Prostate gland (tissue), 2 donors: ENCODE measurements at regions not wholly inside any gene's neighbourhood (a gene's known extent, or its start where the extent isn't known, plus 50 kb on each side); places are given as distances from the start of the nearest gene placed in this dataset.
A peak's percentile ranks its signal among the peaks of the same experiment; 100 is the strongest.

Experiments used
- DNase-seq: peaks from one replicate; pipeline ENCODE4 v3.0.0-alpha.2; 2019; ENCODE audit warnings: low spot score
- H3K27ac ChIP-seq, 2 donors: fragments of 200-600 bp; sonication (generic); 2 replicates each; pipeline ENCODE4 v1.5.1; 2017 to 2019
- H3K27me3 ChIP-seq: fragments of 200-600 bp; sonication (generic); replicated peaks from 2 replicates; pipeline ENCODE4 v1.5.1; 2019; ENCODE audit not compliant: insufficient read depth
- H3K36me3 ChIP-seq, 2 donors: fragments of 200-600 bp; sonication (generic); 1 replicate in 1 of 2; 2 replicates in 1 of 2; pipeline versions ENCODE4 v1.5.1 to v1.8.1; 2017 to 2019
- H3K4me1 ChIP-seq: fragments of 200-600 bp; sonication (generic); replicated peaks from 2 replicates; pipeline ENCODE4 v1.5.1; 2019
- H3K4me3 ChIP-seq, 2 donors: fragments of 200-600 bp; sonication (generic); 2 replicates each; pipeline ENCODE4 v1.5.1; 2017 to 2019
- H3K9me3 ChIP-seq: fragments of 200-600 bp; sonication (generic); 2 replicates; pipeline ENCODE4 v1.5.1; 2017
- CTCF ChIP-seq, 4 experiments: fragments of 200-600 bp in 2 of 4; fragments of 450-650 bp in 2 of 4; sonication (generic) in 2 of 4; IDR thresholded peaks; 1 replicate in 3 of 4; 2 replicates in 1 of 4; pipeline ENCODE4 v1.5.1; 2016 to 2019; ENCODE audit warnings: antibody characterized with exemption in 4 of 4, mild to moderate bottlenecking in 2 of 4, moderate library complexity in 2 of 4
- POLR2A ChIP-seq: fragments of 450-650 bp; IDR thresholded peaks from one replicate; pipeline ENCODE4 v1.6.1; 2016; ENCODE audit warnings: antibody characterized with exemption, mild to moderate bottlenecking
- POLR2AphosphoS5 ChIP-seq: sonication (generic); formaldehyde crosslinking; IDR thresholded peaks from one replicate; pipeline ENCODE4 v1.6.1; 2017; ENCODE audit warnings: antibody characterized with exemption
- WGBS: methylation state at CpG from one replicate; pipeline ENCODE4 v1.1.5; 2018; 5-methylcytosine and 5-hydroxymethylcytosine counted together
- intact Hi-C: fragments of 100-400 bp; cut with DNase I; formaldehyde crosslinking; loops from one replicate; pipeline ENCODE4 v1.14.2; 2022

DNA sequence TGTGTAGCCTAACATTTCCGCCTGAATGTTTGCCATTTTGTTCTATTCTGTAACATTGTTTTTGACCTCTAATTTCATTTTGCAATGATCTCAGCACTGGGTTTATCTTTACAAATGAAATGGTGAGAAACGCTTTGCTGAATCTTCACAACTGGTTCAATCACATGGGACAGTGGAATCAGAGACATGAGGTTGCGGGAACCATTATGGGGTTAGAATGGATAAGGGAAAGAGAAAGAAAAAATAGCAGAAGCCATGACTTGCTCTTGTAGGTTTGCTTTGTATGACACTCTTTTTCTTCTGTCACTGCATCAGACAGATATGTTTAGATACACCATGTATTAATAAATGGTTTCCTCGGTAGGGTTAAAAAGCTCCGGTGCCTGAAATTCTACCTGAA, 114.3 kb upstream of the PELI1 start:
- intact Hi-C loops: no loop called here
- 99% methylated on average over 5 of the region's 5 CpGs for WGBS
- H3K4me1 ChIP-seq: no peaks in the 10 kb centered on the region
- no peaks in the 10 kb centered on the region for H3K9me3 ChIP-seq
- DNase-seq: no peak
- no peak overlapping the region for H3K4me3 ChIP-seq
- no peaks in the 10 kb centered on the region for H3K27me3 ChIP-seq
- TF ChIP-seq POLR2A: no peak
- TF ChIP-seq CTCF (IDR thresholded peaks at IDR 0.05): no peak
- no peak for TF ChIP-seq POLR2AphosphoS5
- H3K36me3 ChIP-seq: no peaks in the 10 kb centered on the region
- no peak overlapping the region for H3K27ac ChIP-seq

- H3K4me3 ChIP-seq: no peak overlapping the region
- no peaks in the 10 kb centered on the region for H3K4me1 ChIP-seq
- no peaks in the 10 kb centered on the region for H3K9me3 ChIP-seq
- no peaks in the 10 kb centered on the region for H3K27me3 ChIP-seq
- no peak overlapping the region for H3K27ac ChIP-seq
- no peak for TF ChIP-seq CTCF (IDR thresholded peaks at IDR 0.05)
- no peak for TF ChIP-seq POLR2AphosphoS5
- TF ChIP-seq POLR2A: no peak
- intact Hi-C loops: no loop called here
- 36% methylated on average over 2 of the region's 2 CpGs for WGBS
- DNase-seq: no peak
- no peaks in the 10 kb centered on the region for H3K36me3 ChIP-seq
Measured at GRCh38 chr2:64259312-64259711, 115.1 kb upstream of the PELI1 start.

DNA sequence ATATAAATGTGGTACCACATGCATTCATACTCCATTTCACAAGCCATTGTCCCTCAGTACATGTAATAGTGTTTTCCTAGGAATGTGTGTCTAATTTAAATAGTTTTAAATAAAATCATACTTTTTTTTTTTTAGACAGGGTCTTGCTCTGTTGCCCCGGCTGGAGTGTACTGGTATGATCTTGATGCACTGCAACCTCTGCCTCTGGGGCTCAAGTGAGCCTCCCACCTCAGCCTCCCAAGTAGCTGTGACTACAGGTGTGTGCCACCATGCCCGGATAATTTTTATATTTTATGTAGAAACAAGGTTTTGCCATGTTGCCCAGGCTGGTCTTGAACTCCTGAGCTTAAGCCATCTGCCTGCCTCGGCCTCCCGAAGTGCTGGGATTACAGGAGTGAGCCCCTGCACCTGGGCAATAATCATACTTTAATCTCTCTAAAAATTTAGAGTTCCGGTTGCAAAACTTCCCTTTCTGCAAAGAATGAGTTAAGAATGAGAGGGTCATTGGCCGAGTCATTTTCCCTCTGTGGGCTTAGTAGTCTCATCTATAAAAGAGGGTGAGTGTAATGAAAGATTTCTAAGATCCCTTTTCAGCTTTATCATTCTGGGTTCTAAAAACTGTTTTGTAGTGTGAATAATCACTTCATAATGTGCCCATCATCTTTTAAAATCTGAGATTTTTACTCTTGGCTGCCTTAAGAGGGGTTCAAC, 116.0 kb upstream of the PELI1 start:
- Histone ChIP-seq H3K9me3 (no peaks in the 10 kb centered on the region), H3K27ac (no peak overlapping the region), H3K27me3 (no peaks in the 10 kb centered on the region), H3K36me3 (no peaks in the 10 kb centered on the region), H3K4me1 (no peaks in the 10 kb centered on the region), H3K4me3 (no peak overlapping the region)
- 87% methylated on average over 6 of the region's 6 CpGs for WGBS
- intact Hi-C loops: no loop called here
- no peak for TF ChIP-seq POLR2A
- no peak for TF ChIP-seq CTCF (IDR thresholded peaks at IDR 0.05)
- no peak for DNase-seq

DNA sequence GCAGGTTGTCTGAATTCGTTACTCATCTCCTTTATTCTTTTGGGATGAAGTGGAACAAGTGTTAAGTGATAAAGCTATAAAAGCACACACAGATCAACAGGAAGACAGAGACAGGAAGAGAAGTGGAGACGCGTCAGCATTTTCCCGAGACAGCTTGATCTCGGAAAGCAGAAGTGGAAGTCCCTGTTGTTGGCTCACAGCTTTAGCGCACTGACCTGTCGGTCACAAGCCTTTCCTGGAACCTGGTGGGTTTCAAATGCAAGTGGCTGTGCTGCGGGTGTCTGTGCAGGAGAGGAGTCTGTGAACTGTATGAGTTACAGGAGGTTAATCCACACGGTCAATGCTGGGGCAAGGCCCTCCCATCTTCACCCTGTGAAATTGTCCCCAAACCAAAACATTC, 116.6 kb upstream of the PELI1 start:
- intact Hi-C loops: no loop called here
- 65% methylated on average over 9 of the region's 9 CpGs for WGBS
- peak overlapping the region in 1 of 2 donors; percentile 18 for H3K27ac ChIP-seq
- TF ChIP-seq CTCF (IDR thresholded peaks at IDR 0.05) (no peak), POLR2AphosphoS5 (peak; percentile 46)
- H3K4me3 ChIP-seq: no peak overlapping the region
- no peaks in the 10 kb centered on the region for H3K9me3 ChIP-seq
- H3K36me3 ChIP-seq: no peaks in the 10 kb centered on the region
- no peaks in the 10 kb centered on the region for H3K27me3 ChIP-seq
- H3K4me1 ChIP-seq: no peaks in the 10 kb centered on the region
- DNase-seq: peak; percentile 16

GRCh38 chr2:64262071-64262470, 117.9 kb upstream of the PELI1 start:
- H3K36me3 ChIP-seq: no peaks in the 10 kb centered on the region
- intact Hi-C loops: no loop called here
- no peak for DNase-seq
- no peak overlapping the region for H3K27ac ChIP-seq
- no peak for TF ChIP-seq POLR2AphosphoS5
- no peaks in the 10 kb centered on the region for H3K9me3 ChIP-seq
- H3K4me1 ChIP-seq: no peaks in the 10 kb centered on the region
- H3K4me3 ChIP-seq: no peak overlapping the region
- no peaks in the 10 kb centered on the region for H3K27me3 ChIP-seq
- WGBS: 75% methylated on average over 3 of the region's 3 CpGs
